ENCODE measurements at regions not wholly inside any gene's neighbourhood (a gene's known extent, or its start where the extent isn't known, plus 50 kb on each side); places are given as distances from the start of the nearest gene placed in this dataset.
"Not testable (repeated sequence)": the region's sequence is repeated elsewhere in the genome, so short reads cannot be mapped to it uniquely, and the experiment has no call there.

DNA sequence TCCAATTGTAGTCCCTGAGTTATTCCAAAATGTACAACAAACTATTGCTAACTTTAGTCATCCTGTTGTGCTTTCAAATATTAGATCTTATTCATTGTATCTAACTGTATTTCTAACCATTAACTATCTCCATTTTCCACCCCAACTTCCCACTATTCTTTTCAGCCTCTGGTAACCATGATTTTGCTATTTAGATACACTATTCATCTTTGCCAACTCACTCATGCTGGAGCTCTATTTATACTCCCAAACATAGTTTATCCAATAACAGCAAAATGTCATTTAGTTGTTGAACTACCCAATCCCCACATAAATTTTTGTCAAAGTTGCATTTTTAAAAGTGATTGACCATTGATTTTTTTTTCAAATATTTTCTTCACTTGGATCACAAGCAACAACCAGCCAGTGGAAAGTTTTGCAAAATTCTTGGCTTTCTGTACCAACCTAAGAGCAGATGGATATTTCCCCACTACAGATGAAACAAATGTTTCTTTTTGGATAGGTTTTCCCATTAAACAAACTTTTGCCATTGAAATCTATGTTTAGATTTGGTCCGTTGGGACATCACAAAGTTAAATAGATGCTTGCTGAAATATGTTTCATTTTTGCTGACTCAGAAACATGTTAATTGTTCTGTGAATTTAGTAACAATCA, 866.0 kb downstream of the LTN1 start:
- Histone ChIP-seq H3K4me3 (ENCODE audit: low read length, poor library complexity, severe bottlenecking) (no peak overlapping the region), H3K79me2 (ENCODE audit: insufficient read depth, low read length) (no peaks in the 10 kb centered on the region), H3F3A (ENCODE audit: low read depth) (no peaks in the 10 kb centered on the region), H4K20me1 (ENCODE audit: insufficient read depth, low read length, poor library complexity, severe bottlenecking) (no peaks in the 10 kb centered on the region), H3K27me3 (ENCODE audit: insufficient read depth, low read length, poor library complexity, severe bottlenecking) (no peaks in the 10 kb centered on the region), H3K9ac (ENCODE audit: low read depth, low read length, poor library complexity, severe bottlenecking) (no peak overlapping the region), H3K36me3 (ENCODE audit: insufficient read depth, low read length) (no peaks in the 10 kb centered on the region), H2AFZ (ENCODE audit: low read length) (no peak overlapping the region), H3K4me1 (ENCODE audit: insufficient read depth, low read length, poor library complexity, severe bottlenecking) (no peaks in the 10 kb centered on the region), H3K4me2 (ENCODE audit: low read depth, low read length, poor library complexity, severe bottlenecking) (no peak overlapping the region), H3K9me2 (replicated peaks; ENCODE audit: low read depth, low read length) (no peaks in the 10 kb centered on the region), H3K9me3 (ENCODE audit: insufficient read depth, low read depth, low read length) (no peaks in the 10 kb centered on the region)
- TF ChIP-seq, protein P1, sequence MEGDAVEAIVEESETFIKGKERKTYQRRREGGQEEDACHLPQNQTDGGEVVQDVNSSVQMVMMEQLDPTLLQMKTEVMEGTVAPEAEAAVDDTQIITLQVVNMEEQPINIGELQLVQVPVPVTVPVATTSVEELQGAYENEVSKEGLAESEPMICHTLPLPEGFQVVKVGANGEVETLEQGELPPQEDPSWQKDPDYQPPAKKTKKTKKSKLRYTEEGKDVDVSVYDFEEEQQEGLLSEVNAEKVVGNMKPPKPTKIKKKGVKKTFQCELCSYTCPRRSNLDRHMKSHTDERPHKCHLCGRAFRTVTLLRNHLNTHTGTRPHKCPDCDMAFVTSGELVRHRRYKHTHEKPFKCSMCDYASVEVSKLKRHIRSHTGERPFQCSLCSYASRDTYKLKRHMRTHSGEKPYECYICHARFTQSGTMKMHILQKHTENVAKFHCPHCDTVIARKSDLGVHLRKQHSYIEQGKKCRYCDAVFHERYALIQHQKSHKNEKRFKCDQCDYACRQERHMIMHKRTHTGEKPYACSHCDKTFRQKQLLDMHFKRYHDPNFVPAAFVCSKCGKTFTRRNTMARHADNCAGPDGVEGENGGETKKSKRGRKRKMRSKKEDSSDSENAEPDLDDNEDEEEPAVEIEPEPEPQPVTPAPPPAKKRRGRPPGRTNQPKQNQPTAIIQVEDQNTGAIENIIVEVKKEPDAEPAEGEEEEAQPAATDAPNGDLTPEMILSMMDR (conservative IDR thresholded peaks at IDR 0.05; ENCODE audit: low read length), result no peak
- TF ChIP-seq EZH2phosphoT487 (IDR thresholded peaks at IDR 0.05; ENCODE audit: borderline replicate concordance), result no peak

DNA sequence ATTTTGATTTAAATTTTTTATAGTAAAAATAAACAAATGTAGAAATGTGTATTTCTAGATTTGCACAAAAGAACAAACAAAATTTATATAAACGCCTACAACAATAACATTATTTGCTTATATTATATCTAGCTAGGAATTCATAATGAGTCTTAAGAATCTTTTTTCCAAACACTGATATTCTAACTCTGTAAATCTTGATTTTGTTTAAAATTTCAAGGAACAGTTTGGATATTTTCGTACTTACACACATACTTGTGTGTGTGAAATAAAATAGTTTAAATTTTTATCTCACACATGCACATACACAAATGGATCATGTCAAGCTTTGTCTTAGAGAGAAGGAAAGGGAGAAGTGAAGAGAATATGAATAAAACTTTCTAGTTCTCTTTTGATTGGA, 868.1 kb downstream of the LTN1 start:
- no peaks in the 10 kb centered on the region for H3K27me3 ChIP-seq (ENCODE audit: insufficient read depth, low read length, poor library complexity, severe bottlenecking)
- H3K36me3 ChIP-seq (ENCODE audit: insufficient read depth, low read length), result no peaks in the 10 kb centered on the region
- H3K4me2 ChIP-seq (ENCODE audit: low read depth, low read length, poor library complexity, severe bottlenecking), result no peak overlapping the region
- no peaks in the 10 kb centered on the region for H3K79me2 ChIP-seq (ENCODE audit: insufficient read depth, low read length)
- H3K9ac ChIP-seq (ENCODE audit: low read depth, low read length, poor library complexity, severe bottlenecking), result no peak overlapping the region
- H3K4me1 ChIP-seq (ENCODE audit: insufficient read depth, low read length, poor library complexity, severe bottlenecking), result no peaks in the 10 kb centered on the region
- H3K9me2 ChIP-seq (replicated peaks; ENCODE audit: low read depth, low read length), result no peaks in the 10 kb centered on the region
- H3K4me3 ChIP-seq (ENCODE audit: low read length, poor library complexity, severe bottlenecking), result no peak overlapping the region
- H2AFZ ChIP-seq (ENCODE audit: low read length), result no peak overlapping the region
- H3K9me3 ChIP-seq (ENCODE audit: insufficient read depth, low read depth, low read length), result no peaks in the 10 kb centered on the region
- H4K20me1 ChIP-seq (ENCODE audit: insufficient read depth, low read length, poor library complexity, severe bottlenecking), result no peaks in the 10 kb centered on the region
- TF ChIP-seq EZH2phosphoT487 (IDR thresholded peaks at IDR 0.05; ENCODE audit: borderline replicate concordance), result no peak
- TF ChIP-seq, protein P1 (conservative IDR thresholded peaks at IDR 0.05; ENCODE audit: low read length), result no peak
- H3F3A ChIP-seq (ENCODE audit: low read depth), result no peaks in the 10 kb centered on the region

DNA sequence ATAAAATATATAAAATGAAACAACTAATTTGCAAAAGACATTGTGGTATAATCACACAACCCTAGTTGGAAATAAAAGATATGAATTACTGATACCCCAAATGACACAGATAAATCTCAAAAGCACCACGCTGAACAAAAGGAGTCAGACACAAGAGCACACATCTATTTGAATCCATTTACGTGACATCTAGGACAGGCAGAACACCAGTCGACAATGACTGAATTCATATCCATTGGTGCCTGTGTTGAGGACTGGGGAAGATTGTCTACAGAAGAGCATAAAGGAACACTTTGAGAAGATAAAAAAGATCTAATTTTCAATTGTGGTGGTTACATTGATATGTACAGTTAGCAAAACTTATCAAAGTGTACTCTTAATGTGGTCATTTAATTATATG, 874.1 kb downstream of the LTN1 start:
- no peaks in the 10 kb centered on the region for H3F3A ChIP-seq (ENCODE audit: low read depth)
- H3K4me3 ChIP-seq (ENCODE audit: low read length, poor library complexity, severe bottlenecking), result no peak overlapping the region
- H3K9me2 ChIP-seq (replicated peaks; ENCODE audit: low read depth, low read length), result no peaks in the 10 kb centered on the region
- no peak for TF ChIP-seq EZH2phosphoT487 (IDR thresholded peaks at IDR 0.05; ENCODE audit: borderline replicate concordance)
- TF ChIP-seq, protein P1 (conservative IDR thresholded peaks at IDR 0.05; ENCODE audit: low read length), result no peak
- no peaks in the 10 kb centered on the region for H3K9me3 ChIP-seq (ENCODE audit: insufficient read depth, low read depth, low read length)
- no peaks in the 10 kb centered on the region for H3K79me2 ChIP-seq (ENCODE audit: insufficient read depth, low read length)
- H3K4me2 ChIP-seq (ENCODE audit: low read depth, low read length, poor library complexity, severe bottlenecking), result no peak overlapping the region
- H3K9ac ChIP-seq (ENCODE audit: low read depth, low read length, poor library complexity, severe bottlenecking), result no peak overlapping the region
- H3K36me3 ChIP-seq (ENCODE audit: insufficient read depth, low read length), result no peaks in the 10 kb centered on the region
- no peaks in the 10 kb centered on the region for H3K27me3 ChIP-seq (ENCODE audit: insufficient read depth, low read length, poor library complexity, severe bottlenecking)
- no peaks in the 10 kb centered on the region for H3K4me1 ChIP-seq (ENCODE audit: insufficient read depth, low read length, poor library complexity, severe bottlenecking)
- H2AFZ ChIP-seq (ENCODE audit: low read length), result no peak overlapping the region
- H4K20me1 ChIP-seq (ENCODE audit: insufficient read depth, low read length, poor library complexity, severe bottlenecking), result no peaks in the 10 kb centered on the region

- H3K4me3 ChIP-seq (ENCODE audit: low read length, poor library complexity, severe bottlenecking); H3K36me3 ChIP-seq (ENCODE audit: insufficient read depth, low read length); H3K27me3 ChIP-seq (ENCODE audit: insufficient read depth, low read length, poor library complexity, severe bottlenecking); H3K9me2 ChIP-seq (replicated peaks; ENCODE audit: low read depth, low read length); H4K20me1 ChIP-seq (ENCODE audit: insufficient read depth, low read length, poor library complexity, severe bottlenecking); H2AFZ ChIP-seq (ENCODE audit: low read length); H3K79me2 ChIP-seq (ENCODE audit: insufficient read depth, low read length); H3K9ac ChIP-seq (ENCODE audit: low read depth, low read length, poor library complexity, severe bottlenecking); H3K4me2 ChIP-seq (ENCODE audit: low read depth, low read length, poor library complexity, severe bottlenecking); H3K9me3 ChIP-seq (ENCODE audit: insufficient read depth, low read depth, low read length); H3F3A ChIP-seq (ENCODE audit: low read depth); H3K4me1 ChIP-seq (ENCODE audit: insufficient read depth, low read length, poor library complexity, severe bottlenecking): not testable (repeated sequence)
Observed at GRCh38 chr21:28114986-28115385, 877.7 kb downstream of the LTN1 start.

Data from Loucy (cell line).